Upper lobe of left lung (tissue), 4 donors: ENCODE measurements at regions not wholly inside any gene's neighbourhood (a gene's known extent, or its start where the extent isn't known, plus 50 kb on each side); places are given as distances from the start of the nearest gene placed in this dataset.

Source experiments
- CTCF ChIP-seq, 6 experiments: fragments of 450-650 bp in 4 of 6; fragments of 200-600 bp in 2 of 6; sonication (generic) in 2 of 6; IDR thresholded peaks; one replicate each; pipeline ENCODE4 v1.5.1; 2016 to 2019; ENCODE audit warnings: antibody characterized with exemption in 6 of 6
- EP300 ChIP-seq, 4 donors: sonication (generic); formaldehyde crosslinking; IDR thresholded peaks; one replicate each; pipeline ENCODE4 v1.5.1; 2017; ENCODE audit warnings: antibody characterized with exemption in 4 of 4, control low read depth in 2 of 4
- POLR2AphosphoS5 ChIP-seq, 2 donors: sonication (generic); formaldehyde crosslinking; IDR thresholded peaks; one replicate each; pipeline ENCODE4 v1.5.1; 2017; ENCODE audit warnings: antibody characterized with exemption in 2 of 2

GRCh38 chr13:24624801-24625231, 55.4 kb upstream of the ATP12A start:
- no peak for TF ChIP-seq CTCF (IDR thresholded peaks at IDR 0.05)
- TF ChIP-seq EP300 (IDR thresholded peaks at IDR 0.05): no peak
- TF ChIP-seq POLR2AphosphoS5 (IDR thresholded peaks at IDR 0.05): no peak
